ENCODE measurements at regions not wholly inside any gene's neighbourhood (a gene's known extent, or its start where the extent isn't known, plus 50 kb on each side); places are given as distances from the start of the nearest gene placed in this dataset.

DNA sequence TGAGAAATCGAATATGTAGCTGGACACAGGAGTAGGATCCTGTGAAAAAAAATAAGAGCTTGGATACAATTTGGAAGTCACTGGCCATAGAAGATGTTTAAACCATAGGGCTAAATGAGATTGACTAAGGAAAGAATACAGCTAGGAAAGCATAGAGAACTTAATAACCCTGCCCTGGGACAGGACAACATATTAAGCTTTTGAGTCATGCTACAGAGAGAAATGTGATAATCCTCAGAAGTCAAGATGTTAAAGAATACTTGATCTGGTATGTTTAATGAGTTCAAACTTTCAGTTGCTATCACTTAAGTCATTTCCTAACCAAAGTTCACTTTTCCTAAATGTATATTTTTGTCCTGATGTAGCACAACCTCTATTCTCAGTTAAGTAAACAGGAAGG, 154.6 kb upstream of the TSHZ2 start:
- TF ChIP-seq CTCF (conservative IDR thresholded peaks at IDR 0.05; ENCODE audit: low read depth, low read length) (no peak), EZH2 (IDR thresholded peaks at IDR 0.05; ENCODE audit: low read length, unreplicated experiment) (no peak), EZH2phosphoT487 (IDR thresholded peaks at IDR 0.05; ENCODE audit: borderline replicate concordance, low read length) (no peak)
